CD4-positive, alpha-beta T cell (primary cell): ENCODE measurements at regions not wholly inside any gene's neighbourhood (a gene's known extent, or its start where the extent isn't known, plus 50 kb on each side); places are given as distances from the start of the nearest gene placed in this dataset.

Experiments used
- ATAC-seq: fragments of 200-7000 bp; cut with Tn5 transposase; one replicate; pipeline ENCODE4 v1.10.0; 2022; ENCODE audit warnings: mild to moderate bottlenecking; ENCODE audit not compliant: poor library complexity
- CTCF ChIA-PET: fragments of 350-600 bp; sonication (Branson Sonifier 250); formaldehyde crosslinking; loops from one replicate; lab custom pipeline; 2021; ENCODE audit warnings: antibody characterized with exemption, inconsistent platforms; lab: Charles Lee
- POLR2A ChIA-PET: fragments of 350-600 bp; sonication (Branson Sonifier 250); formaldehyde crosslinking; loops from one replicate; lab custom pipeline; 2021; ENCODE audit warnings: antibody characterized with exemption, inconsistent platforms; lab: Charles Lee
- DNase-seq, 14 experiments: peaks; one replicate each; pipeline ENCODE4 v3.0.0-alpha.2; 2013 to 2020; ENCODE audit warnings: mixed read lengths in 2 of 14
- H3K27ac ChIP-seq, 2 donors: one replicate each; pipeline versions ENCODE4 v1.5.1 to v1.7.0; 2013; ENCODE audit warnings: low read length in 2 of 2, low read depth in 1 of 2, mild to moderate bottlenecking in 1 of 2
- H3K27me3 ChIP-seq, 2 experiments: 1 replicate in 1 of 2; 2 replicates in 1 of 2; pipeline versions ENCODE4 v1.6.1 to v1.7.0; 2013; ENCODE audit warnings: low read length in 2 of 2, control low read depth in 1 of 2, mild to moderate bottlenecking in 1 of 2, moderate library complexity in 1 of 2; ENCODE audit not compliant: insufficient read depth in 2 of 2, control insufficient read depth in 1 of 2
- H3K36me3 ChIP-seq: one replicate; pipeline ENCODE4 v1.6.1; 2013; ENCODE audit warnings: low read length, control low read depth; ENCODE audit not compliant: insufficient read depth
- H3K4me1 ChIP-seq: one replicate; pipeline ENCODE4 v1.6.1; 2013; ENCODE audit warnings: low read length, control low read depth; ENCODE audit not compliant: insufficient read depth
- H3K4me3 ChIP-seq: one replicate; pipeline ENCODE4 v1.5.1; 2013; ENCODE audit warnings: mild to moderate bottlenecking, low read length, moderate library complexity
- H3K9me3 ChIP-seq, 2 experiments: 1 replicate in 1 of 2; 2 replicates in 1 of 2; pipeline versions ENCODE4 v1.6.1 to v1.7.0; 2013; ENCODE audit warnings: low read length in 2 of 2, mild to moderate bottlenecking in 2 of 2, control low read depth in 1 of 2, moderate library complexity in 1 of 2; ENCODE audit not compliant: control insufficient read depth in 1 of 2, insufficient read depth in 1 of 2
- H3K27ac Mint-ChIP-seq: one replicate; pipeline ENCODE4 v1.8.0; 2020; ENCODE audit warnings: mixed read lengths
- H3K27me3 Mint-ChIP-seq: one replicate; pipeline ENCODE4 v1.8.0; 2021; ENCODE audit warnings: mixed read lengths
- H3K36me3 Mint-ChIP-seq: one replicate; pipeline ENCODE4 v1.8.0; 2021; ENCODE audit warnings: low read depth, mixed read lengths
- H3K4me1 Mint-ChIP-seq: one replicate; pipeline ENCODE4 v1.8.0; 2021; ENCODE audit warnings: low read depth, mixed read lengths
- H3K4me3 Mint-ChIP-seq: one replicate; pipeline ENCODE4 v1.8.0; 2020; ENCODE audit warnings: mild to moderate bottlenecking, mixed read lengths
- H3K9me3 Mint-ChIP-seq: one replicate; pipeline ENCODE4 v1.8.0; 2020; ENCODE audit warnings: mixed read lengths
- intact Hi-C, 2 experiments: fragments of 100-400 bp; cut with DNase I in 1 of 2; cut with micrococcal nuclease in 1 of 2; formaldehyde crosslinking; loops; one replicate each; pipeline versions ENCODE4 v1.15.1 to v1.9.0; 2023 to 2025; cut with DNase I, micrococcal nuclease
- TF ChIP-seq, protein P1 (sequence below): fragments of 200-600 bp; IDR thresholded peaks from one replicate; pipeline ENCODE4 v1.8.0; 2022; ENCODE audit warnings: antibody characterized with exemption, mild to moderate bottlenecking

DNA sequence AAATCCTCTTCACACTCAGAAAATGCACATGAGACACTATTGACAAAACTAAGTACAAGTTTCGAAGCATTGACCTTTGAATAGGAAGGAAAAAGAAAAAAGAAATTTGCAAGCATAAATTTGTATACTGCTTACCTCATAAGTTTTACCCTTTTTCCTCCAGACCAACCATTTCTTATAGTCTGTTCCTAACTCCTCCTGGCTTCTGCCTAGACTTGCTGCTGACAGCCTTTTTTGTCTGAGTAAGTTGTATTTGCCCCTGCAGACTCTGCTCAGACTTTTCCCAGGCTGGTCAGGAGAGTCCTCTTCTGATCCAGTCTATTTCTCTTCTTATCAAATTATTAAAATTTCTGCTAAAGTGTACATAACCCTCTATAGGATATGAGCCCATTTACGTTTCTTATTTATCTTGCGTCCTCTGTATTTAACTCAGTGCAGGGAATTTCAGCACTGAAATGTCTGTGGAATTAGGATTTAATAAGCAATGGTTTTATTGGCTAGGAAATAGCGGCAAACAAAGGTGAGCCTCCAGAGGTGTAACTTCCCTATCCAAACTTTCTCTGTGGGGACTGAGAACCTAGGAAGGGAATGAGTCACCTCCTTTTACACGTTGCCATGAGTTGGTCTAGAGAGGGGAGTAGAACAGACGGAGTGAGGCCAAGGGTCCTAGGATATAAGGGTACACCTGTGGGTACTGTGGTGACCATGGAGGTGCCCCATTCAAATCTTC lies 207.1 kb upstream of the MARCKS start:
- ChIA-PET POLR2A (no interaction called here), CTCF (no interaction called here)
- Histone ChIP-seq H3K36me3 (no peaks in the 10 kb centered on the region), H3K4me3 (no peak overlapping the region), H3K27ac (no peak overlapping the region), H3K9me3 (no peaks in the 10 kb centered on the region), H3K4me1 (no peaks in the 10 kb centered on the region), H3K27me3 (peaks cover 0 to 4% of the 10 kb centered on the region in 2 experiments)
- intact Hi-C loops, result no loop called here
- Mint-ChIP-seq H3K4me1 (no peaks in the 10 kb centered on the region), H3K27me3 (no peaks in the 10 kb centered on the region), H3K27ac (no peak overlapping the region), H3K36me3 (no peaks in the 10 kb centered on the region), H3K4me3 (no peak overlapping the region), H3K9me3 (no peaks in the 10 kb centered on the region)
- no peak for DNase-seq
- TF ChIP-seq, protein P1, sequence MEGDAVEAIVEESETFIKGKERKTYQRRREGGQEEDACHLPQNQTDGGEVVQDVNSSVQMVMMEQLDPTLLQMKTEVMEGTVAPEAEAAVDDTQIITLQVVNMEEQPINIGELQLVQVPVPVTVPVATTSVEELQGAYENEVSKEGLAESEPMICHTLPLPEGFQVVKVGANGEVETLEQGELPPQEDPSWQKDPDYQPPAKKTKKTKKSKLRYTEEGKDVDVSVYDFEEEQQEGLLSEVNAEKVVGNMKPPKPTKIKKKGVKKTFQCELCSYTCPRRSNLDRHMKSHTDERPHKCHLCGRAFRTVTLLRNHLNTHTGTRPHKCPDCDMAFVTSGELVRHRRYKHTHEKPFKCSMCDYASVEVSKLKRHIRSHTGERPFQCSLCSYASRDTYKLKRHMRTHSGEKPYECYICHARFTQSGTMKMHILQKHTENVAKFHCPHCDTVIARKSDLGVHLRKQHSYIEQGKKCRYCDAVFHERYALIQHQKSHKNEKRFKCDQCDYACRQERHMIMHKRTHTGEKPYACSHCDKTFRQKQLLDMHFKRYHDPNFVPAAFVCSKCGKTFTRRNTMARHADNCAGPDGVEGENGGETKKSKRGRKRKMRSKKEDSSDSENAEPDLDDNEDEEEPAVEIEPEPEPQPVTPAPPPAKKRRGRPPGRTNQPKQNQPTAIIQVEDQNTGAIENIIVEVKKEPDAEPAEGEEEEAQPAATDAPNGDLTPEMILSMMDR, result no peak
- ATAC-seq, result no peak

DNA sequence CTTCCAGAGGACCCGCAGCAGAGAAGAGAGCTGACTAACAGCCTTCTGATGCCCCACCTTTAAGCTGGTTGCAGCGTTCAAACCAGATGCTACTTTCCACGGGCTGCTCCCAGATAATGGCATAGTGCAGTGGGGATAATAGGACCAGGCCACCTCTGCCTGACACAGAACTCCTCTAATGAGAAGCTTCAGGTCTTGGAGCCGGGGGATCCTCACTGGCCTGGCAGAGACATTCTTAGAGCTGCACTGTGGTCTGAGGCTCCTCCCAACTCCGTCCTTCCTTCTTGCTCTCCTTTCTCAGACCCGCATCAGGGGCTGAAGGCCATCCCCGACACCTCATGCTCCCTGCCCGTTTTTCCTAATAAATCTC lies 206.6 kb upstream of the MARCKS start:
- TF ChIP-seq, protein P1, result no peak
- no peaks in the 10 kb centered on the region for H3K27me3 Mint-ChIP-seq

GRCh38 chr6:113651120-113651519 lies 206.0 kb upstream of the MARCKS start:
- CTCF ChIA-PET, result no interaction called here
- no peaks in the 10 kb centered on the region for H3K4me1 Mint-ChIP-seq
- POLR2A ChIA-PET, result no interaction called here
- no peak overlapping the region for H3K4me3 Mint-ChIP-seq
- no peaks in the 10 kb centered on the region for H3K27me3 Mint-ChIP-seq
- Histone ChIP-seq H3K4me1 (no peaks in the 10 kb centered on the region), H3K27me3 (peaks cover 0 to 4% of the 10 kb centered on the region in 2 experiments), H3K4me3 (no peak overlapping the region), H3K27ac (no peak overlapping the region), H3K36me3 (no peaks in the 10 kb centered on the region), H3K9me3 (no peaks in the 10 kb centered on the region)
- H3K27ac Mint-ChIP-seq, result no peak overlapping the region
- no peak for ATAC-seq
- DNase-seq, result no peak
- intact Hi-C loops, result no loop called here
- no peaks in the 10 kb centered on the region for H3K36me3 Mint-ChIP-seq
- no peaks in the 10 kb centered on the region for H3K9me3 Mint-ChIP-seq
- TF ChIP-seq, protein P1, result no peak

More for the DNA sequence above, 206.6 kb upstream of the MARCKS start:
- Histone ChIP-seq H3K27ac (no peak overlapping the region), H3K9me3 (no peaks in the 10 kb centered on the region), H3K4me3 (no peak overlapping the region), H3K36me3 (no peaks in the 10 kb centered on the region), H3K27me3 (peaks cover 0 to 4% of the 10 kb centered on the region in 2 experiments), H3K4me1 (no peaks in the 10 kb centered on the region)
- no peaks in the 10 kb centered on the region for H3K9me3 Mint-ChIP-seq
- CTCF ChIA-PET, result no interaction called here
- no peaks in the 10 kb centered on the region for H3K4me1 Mint-ChIP-seq
- DNase-seq (no peak), ATAC-seq (no peak)
- no peak overlapping the region for H3K4me3 Mint-ChIP-seq
- no peaks in the 10 kb centered on the region for H3K36me3 Mint-ChIP-seq
- POLR2A ChIA-PET, result no interaction called here
- intact Hi-C loops, result no loop called here
- H3K27ac Mint-ChIP-seq, result no peak overlapping the region
